Adrenal gland (tissue), 5 donors: ENCODE measurements at regions not wholly inside any gene's neighbourhood (a gene's known extent, or its start where the extent isn't known, plus 50 kb on each side); places are given as distances from the start of the nearest gene placed in this dataset.

Source experiments
- POLR2A ChIP-seq, 2 donors: fragments of 450-650 bp; IDR thresholded peaks; one replicate each; pipeline ENCODE4 v1.6.1; 2017; ENCODE audit warnings: antibody characterized with exemption in 2 of 2, mild to moderate bottlenecking in 2 of 2, moderate library complexity in 1 of 2
- TF ChIP-seq, protein P1 (sequence below), 6 experiments: fragments of 450-650 bp in 4 of 6; fragments of 200-600 bp in 2 of 6; sonication (generic) in 1 of 6; IDR thresholded peaks; 1 replicate in 5 of 6; 2 replicates in 1 of 6; pipeline versions ENCODE4 v1.5.1 to v1.8.0; 2016 to 2021; ENCODE audit warnings: antibody characterized with exemption in 6 of 6, mild to moderate bottlenecking in 2 of 6, moderate library complexity in 1 of 6
- donor health status: DM: no; HTN: no; CAD: no.

DNA sequence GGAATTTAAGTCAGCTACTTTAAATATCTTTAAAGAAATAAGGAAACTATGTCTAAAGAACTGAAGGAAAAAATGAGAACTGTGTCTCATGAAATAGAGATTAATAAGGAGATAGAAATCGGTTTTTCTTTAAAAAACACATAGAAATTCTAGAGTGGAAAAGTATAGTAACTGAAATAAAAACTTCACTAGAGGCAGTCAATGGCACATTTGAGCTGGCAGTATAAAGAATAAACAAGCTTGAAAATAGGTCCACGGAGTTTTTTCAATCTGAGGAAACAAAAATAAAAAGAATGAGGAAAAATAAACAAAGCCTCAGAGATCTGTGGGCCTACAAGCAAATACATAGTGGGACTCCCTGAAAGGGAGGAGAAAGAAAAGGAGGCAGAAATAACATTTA lies 127.5 kb downstream of the TWIST2 start:
- TF ChIP-seq, protein P1, sequence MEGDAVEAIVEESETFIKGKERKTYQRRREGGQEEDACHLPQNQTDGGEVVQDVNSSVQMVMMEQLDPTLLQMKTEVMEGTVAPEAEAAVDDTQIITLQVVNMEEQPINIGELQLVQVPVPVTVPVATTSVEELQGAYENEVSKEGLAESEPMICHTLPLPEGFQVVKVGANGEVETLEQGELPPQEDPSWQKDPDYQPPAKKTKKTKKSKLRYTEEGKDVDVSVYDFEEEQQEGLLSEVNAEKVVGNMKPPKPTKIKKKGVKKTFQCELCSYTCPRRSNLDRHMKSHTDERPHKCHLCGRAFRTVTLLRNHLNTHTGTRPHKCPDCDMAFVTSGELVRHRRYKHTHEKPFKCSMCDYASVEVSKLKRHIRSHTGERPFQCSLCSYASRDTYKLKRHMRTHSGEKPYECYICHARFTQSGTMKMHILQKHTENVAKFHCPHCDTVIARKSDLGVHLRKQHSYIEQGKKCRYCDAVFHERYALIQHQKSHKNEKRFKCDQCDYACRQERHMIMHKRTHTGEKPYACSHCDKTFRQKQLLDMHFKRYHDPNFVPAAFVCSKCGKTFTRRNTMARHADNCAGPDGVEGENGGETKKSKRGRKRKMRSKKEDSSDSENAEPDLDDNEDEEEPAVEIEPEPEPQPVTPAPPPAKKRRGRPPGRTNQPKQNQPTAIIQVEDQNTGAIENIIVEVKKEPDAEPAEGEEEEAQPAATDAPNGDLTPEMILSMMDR (IDR thresholded peaks at IDR 0.05) = no peak
- no peak for TF ChIP-seq POLR2A (IDR thresholded peaks at IDR 0.05)
